ENCODE measurements at regions not wholly inside any gene's neighbourhood (a gene's known extent, or its start where the extent isn't known, plus 50 kb on each side); places are given as distances from the start of the nearest gene placed in this dataset.

GRCh38 chr3:107264888-107265287 is 112.4 kb upstream of the CCDC54 start:
- DNase-seq (ENCODE audit: low read depth), result no peak

GRCh38 chr3:107265526-107265925 is 111.7 kb upstream of the CCDC54 start:
- no peak for DNase-seq (ENCODE audit: low read depth)

- no peak for DNase-seq (ENCODE audit: low read depth)
Measured at GRCh38 chr3:107268469-107268868, 108.8 kb upstream of the CCDC54 start.

GRCh38 chr3:107269136-107269535 is 108.1 kb upstream of the CCDC54 start:
- no peak for DNase-seq (ENCODE audit: low read depth)

GRCh38 chr3:107271787-107272387 is 105.4 kb upstream of the CCDC54 start:
- no peak for DNase-seq (ENCODE audit: low read depth)

- no peak for DNase-seq (ENCODE audit: low read depth)
Measured at GRCh38 chr3:107272471-107272870, 104.8 kb upstream of the CCDC54 start.

GRCh38 chr3:107272885-107273284 is 104.4 kb upstream of the CCDC54 start:
- no peak for DNase-seq (ENCODE audit: low read depth)

GRCh38 chr3:107273771-107274170 is 103.5 kb upstream of the CCDC54 start:
- DNase-seq (ENCODE audit: low read depth), result no peak

GRCh38 chr3:107275511-107275910 is 101.7 kb upstream of the CCDC54 start:
- no peak for DNase-seq (ENCODE audit: low read depth)

GRCh38 chr3:107283948-107284347 is 93.3 kb upstream of the CCDC54 start:
- no peak for DNase-seq (ENCODE audit: low read depth)

- no peak for DNase-seq (ENCODE audit: low read depth)
Measured at GRCh38 chr3:107284612-107285011, 92.6 kb upstream of the CCDC54 start.

GRCh38 chr3:107285197-107285596 is 92.0 kb upstream of the CCDC54 start:
- no peak for DNase-seq (ENCODE audit: low read depth)

- DNase-seq (ENCODE audit: low read depth), result no peak
Measured at GRCh38 chr3:107289354-107289753, 87.9 kb upstream of the CCDC54 start.

- DNase-seq (ENCODE audit: low read depth), result no peak
Measured at GRCh38 chr3:107294117-107294516, 83.1 kb upstream of the CCDC54 start.

- no peak for DNase-seq (ENCODE audit: low read depth)
Measured at GRCh38 chr3:107297597-107297996, 79.6 kb upstream of the CCDC54 start.

GRCh38 chr3:107307205-107307604 is 70.0 kb upstream of the CCDC54 start:
- DNase-seq (ENCODE audit: low read depth), result no peak

- DNase-seq (ENCODE audit: low read depth), result no peak
Measured at GRCh38 chr3:107308716-107309115, 68.5 kb upstream of the CCDC54 start.

GRCh38 chr3:107309312-107309711 is 67.9 kb upstream of the CCDC54 start:
- no peak for DNase-seq (ENCODE audit: low read depth)

- no peak for DNase-seq (ENCODE audit: low read depth)
Measured at GRCh38 chr3:107313711-107314110, 63.5 kb upstream of the CCDC54 start.

- DNase-seq (ENCODE audit: low read depth), result no peak
Measured at GRCh38 chr3:107315141-107315540, 62.1 kb upstream of the CCDC54 start.

GRCh38 chr3:107323723-107324122 is 53.5 kb upstream of the CCDC54 start:
- no peak for DNase-seq (ENCODE audit: low read depth)

- no peak for DNase-seq (ENCODE audit: low read depth)
Measured at GRCh38 chr3:107325446-107325845, 51.8 kb upstream of the CCDC54 start.
